PC-9 (cell line): ENCODE measurements at regions not wholly inside any gene's neighbourhood (a gene's known extent, or its start where the extent isn't known, plus 50 kb on each side); places are given as distances from the start of the nearest gene placed in this dataset.

Experiments
- BruUV-seq: library from RNA; stranded (reverse); fragments of 400-500 nt; replicated peaks from 2 replicates; lab custom pipeline; 2021; lab: Mats Ljungman, UMichigan
- CTCF ChIA-PET: fragments of 300-600 bp; sonication (Branson Sonifier 250); formaldehyde crosslinking; loops from one replicate; lab custom pipeline; 2022; ENCODE audit warnings: antibody characterized with exemption; lab: Charles Lee
- POLR2A ChIA-PET: fragments of 300-600 bp; sonication (Branson Sonifier 250); formaldehyde crosslinking; loops from one replicate; lab custom pipeline; 2022; ENCODE audit warnings: antibody characterized with exemption; ENCODE audit not compliant: unreplicated experiment; lab: Charles Lee
- DNase-seq, 2 experiments: peaks; one replicate each; pipeline versions ENCODE4 v3.0.0 to v3.0.0-alpha.2; 2015 to 2022; ENCODE audit warnings: mixed read lengths in 1 of 2
- H2AFZ ChIP-seq: fragments of 200-600 bp; sonication (generic); 2 replicates; pipeline ENCODE4 v1.8.1; 2017; ENCODE audit warnings: antibody characterized with exemption
- H3F3A ChIP-seq: fragments of 200-600 bp; sonication (generic); 2 replicates; pipeline ENCODE4 v1.8.1; 2017; ENCODE audit warnings: antibody characterized with exemption, mild to moderate bottlenecking, low read depth; ENCODE audit not compliant: insufficient read depth
- H3K27ac ChIP-seq: fragments of 200-600 bp; sonication (generic); 2 replicates; pipeline ENCODE4 v1.6.1; 2016; ENCODE audit warnings: mixed run types
- H3K27me3 ChIP-seq: fragments of 200-600 bp; sonication (generic); 2 replicates; pipeline ENCODE4 v1.6.1; 2016; ENCODE audit warnings: low read depth, mixed run types; ENCODE audit not compliant: insufficient read depth
- H3K36me3 ChIP-seq: fragments of 200-600 bp; sonication (generic); 2 replicates; pipeline ENCODE4 v1.6.1; 2016; ENCODE audit warnings: low read depth, mixed run types
- H3K4me1 ChIP-seq: fragments of 200-600 bp; sonication (generic); replicated peaks from 2 replicates; pipeline ENCODE4 v1.6.1; 2016; ENCODE audit warnings: mixed run types; ENCODE audit not compliant: insufficient read depth
- H3K4me2 ChIP-seq: fragments of 200-600 bp; sonication (generic); 2 replicates; pipeline ENCODE4 v1.6.1; 2017; ENCODE audit warnings: mixed run types
- H3K4me3 ChIP-seq: fragments of 200-600 bp; sonication (generic); 2 replicates; pipeline ENCODE4 v1.6.1; 2016; ENCODE audit warnings: mixed run types
- H3K79me2 ChIP-seq: fragments of 200-600 bp; sonication (generic); 2 replicates; pipeline ENCODE4 v1.6.1; 2017; ENCODE audit warnings: low read depth, mixed run types
- H3K9me2 ChIP-seq: fragments of 200-600 bp; sonication (generic); 2 replicates; pipeline ENCODE4 v1.8.1; 2017; ENCODE audit warnings: mild to moderate bottlenecking; ENCODE audit not compliant: insufficient read depth
- H3K9me3 ChIP-seq: fragments of 200-600 bp; sonication (generic); 2 replicates; pipeline ENCODE4 v1.8.1; 2016; ENCODE audit warnings: low read depth; ENCODE audit not compliant: insufficient read depth
- H4K20me1 ChIP-seq: fragments of 200-600 bp; sonication (generic); 2 replicates; pipeline ENCODE4 v1.8.1; 2017; ENCODE audit not compliant: insufficient read depth
- CTCF ChIP-seq: fragments of 200-600 bp; sonication (generic); conservative IDR thresholded peaks from 2 replicates; pipeline ENCODE4 v1.6.1; 2017; ENCODE audit warnings: mixed run types, antibody characterized with exemption, mild to moderate bottlenecking, moderate library complexity
- EZH2 ChIP-seq: fragments of 200-600 bp; sonication (generic); IDR thresholded peaks from 2 replicates; pipeline ENCODE4 v1.8.0; 2017; ENCODE audit warnings: antibody characterized with exemption, low read depth
- intact Hi-C: fragments of 100-400 bp; cut with micrococcal nuclease; formaldehyde crosslinking; loops from one replicate; pipeline ENCODE4 v1.10.0; 2022; ENCODE audit not compliant: unreplicated experiment

- TF ChIP-seq CTCF (no peak), EZH2 (no peak)
- DNase-seq, result peak; percentile 5 to 82
- no peaks in the 10 kb centered on the region for H4K20me1 ChIP-seq
- H3K4me1 ChIP-seq, result peaks cover 12% of the 10 kb centered on the region
- ChIA-PET POLR2A (interaction anchor here (0.7 kb wide), 1 partner anchor 477 kb away, joined by 3 read pairs; no protein-coding TSS in a partner anchor), CTCF (no interaction called here)
- no peaks in the 10 kb centered on the region; the same call in 1 of the 2 replicates for H3K9me2 ChIP-seq
- no peaks in the 10 kb centered on the region for H3K79me2 ChIP-seq
- 0 out of 2 replicates have a peak overlapping the region, but pooled peaks have one; percentile 5 for H2AFZ ChIP-seq
- BruUV-seq, result no TSS peak
- peak overlapping the region; percentile 34 for H3K27ac ChIP-seq
- H3K36me3 ChIP-seq, result no peaks in the 10 kb centered on the region; the same call in 1 of the 2 replicates
- H3K27me3 ChIP-seq, result no peaks in the 10 kb centered on the region
- H3K4me3 ChIP-seq, result 0 out of 2 replicates have a peak overlapping the region, but pooled peaks have one; percentile 1
- H3F3A ChIP-seq, result peaks cover 15% of the 10 kb centered on the region; the same call in 1 of the 2 replicates
- H3K9me3 ChIP-seq, result no peaks in the 10 kb centered on the region; the same call in 1 of the 2 replicates
- intact Hi-C loops, result no loop called here
- H3K4me2 ChIP-seq, result peak overlapping the region; percentile 41
Observed at GRCh38 chr6:128696691-128697689, 176.6 kb upstream of the PTPRK start.

- no TSS peak for BruUV-seq
- H4K20me1 ChIP-seq, result no peaks in the 10 kb centered on the region
- no peaks in the 10 kb centered on the region for H3K27me3 ChIP-seq
- no peak overlapping the region for H3K4me3 ChIP-seq
- H3K79me2 ChIP-seq, result no peaks in the 10 kb centered on the region
- peaks cover 12% of the 10 kb centered on the region for H3K4me1 ChIP-seq
- ChIA-PET CTCF (interaction anchor here (0.5 kb wide), 1 partner anchor 795 kb away, joined by 3 read pairs; no protein-coding TSS in a partner anchor), POLR2A (no interaction called here)
- no peak overlapping the region for H3K4me2 ChIP-seq
- H3K9me2 ChIP-seq, result no peaks in the 10 kb centered on the region; the same call in 1 of the 2 replicates
- H3K27ac ChIP-seq, result no peak overlapping the region
- H3K36me3 ChIP-seq, result no peaks in the 10 kb centered on the region; the same call in 1 of the 2 replicates
- no peak overlapping the region for H2AFZ ChIP-seq
- H3F3A ChIP-seq, result peaks cover 15% of the 10 kb centered on the region; the same call in 1 of the 2 replicates
- TF ChIP-seq CTCF, result no peak
- no peak for TF ChIP-seq EZH2
- intact Hi-C loops, result no loop called here
- H3K9me3 ChIP-seq, result no peaks in the 10 kb centered on the region; the same call in 1 of the 2 replicates
- DNase-seq, result no peak
Observed at GRCh38 chr6:128694303-128695009, 174.1 kb upstream of the PTPRK start.

GRCh38 chr6:128690063-128690462 is 169.7 kb upstream of the PTPRK start:
- Histone ChIP-seq H3K9me2 (no peaks in the 10 kb centered on the region), H2AFZ (no peak overlapping the region), H3K9me3 (no peaks in the 10 kb centered on the region; the same call in 1 of the 2 replicates), H3K79me2 (no peaks in the 10 kb centered on the region), H3F3A (no peaks in the 10 kb centered on the region), H3K36me3 (no peaks in the 10 kb centered on the region; the same call in 1 of the 2 replicates), H4K20me1 (no peaks in the 10 kb centered on the region), H3K4me1 (no peaks in the 10 kb centered on the region), H3K4me2 (no peak overlapping the region), H3K4me3 (no peak overlapping the region), H3K27me3 (no peaks in the 10 kb centered on the region), H3K27ac (no peak overlapping the region)
- TF ChIP-seq EZH2 (no peak), CTCF (no peak)
- intact Hi-C loops, result no loop called here
- POLR2A ChIA-PET, result no interaction called here
- DNase-seq, result no peak
- CTCF ChIA-PET, result no interaction called here
- BruUV-seq, result no TSS peak
